Body of pancreas (tissue), 4 donors: ENCODE measurements at regions not wholly inside any gene's neighbourhood (a gene's known extent, or its start where the extent isn't known, plus 50 kb on each side); places are given as distances from the start of the nearest gene placed in this dataset.

ENCODE experiments used
- ATAC-seq: fragments of 150-250 bp; one replicate; pipeline ENCODE4 v1.9.1; 2016
- DNase-seq, 4 donors: peaks; one replicate each; pipeline ENCODE4 v3.0.0-alpha.2; 2019
- H3K27ac ChIP-seq, 4 donors: fragments of 200-600 bp; sonication (generic); 1 replicate in 3 of 4; 2 replicates in 1 of 4; pipeline versions ENCODE4 v1.5.1 to v1.6.1; 2016 to 2019; ENCODE audit warnings: mild to moderate bottlenecking in 1 of 4, mixed read lengths in 1 of 4, moderate library complexity in 1 of 4
- H3K27me3 ChIP-seq, 2 donors: fragments of 200-600 bp; sonication (generic); one replicate each; pipeline ENCODE4 v1.6.0; 2016; ENCODE audit warnings: mild to moderate bottlenecking in 1 of 2
- H3K36me3 ChIP-seq, 2 donors: fragments of 200-600 bp; sonication (generic); replicated peaks in 1 of 2; 2 replicates each; pipeline ENCODE4 v1.5.1; 2016; ENCODE audit warnings: low read depth in 2 of 2; ENCODE audit not compliant: insufficient read depth in 1 of 2
- H3K4me1 ChIP-seq: fragments of 200-600 bp; sonication (generic); one replicate; pipeline ENCODE4 v1.6.0; 2016
- H3K4me3 ChIP-seq, 2 donors: fragments of 200-600 bp; sonication (generic); 1 replicate in 1 of 2; 2 replicates in 1 of 2; pipeline ENCODE4 v1.5.1; 2016 to 2019
- H3K9me3 ChIP-seq, 3 donors: fragments of 200-600 bp; sonication (generic); 1 replicate in 2 of 3; 2 replicates in 1 of 3; pipeline ENCODE4 v1.5.1; 2016
- POLR2A ChIP-seq, 3 donors: fragments of 450-650 bp; IDR thresholded peaks; one replicate each; pipeline ENCODE4 v1.6.1; 2016; ENCODE audit warnings: antibody characterized with exemption in 3 of 3, mild to moderate bottlenecking in 2 of 3
- whole genome bisulfite sequencing, 2 donors: methylation state at CpG; one replicate each; pipeline ENCODE4 v1.1.5; 2017; 5-methylcytosine and 5-hydroxymethylcytosine counted together
- intact Hi-C: fragments of 100-400 bp; cut with DNase I; formaldehyde crosslinking; loops from one replicate; pipeline ENCODE4 v1.15.1; 2023
- TF ChIP-seq, protein P1 (sequence below), 7 experiments: fragments of 450-650 bp in 4 of 7; fragments of 200-600 bp in 3 of 7; sonication (generic) in 3 of 7; IDR thresholded peaks; one replicate each; pipeline ENCODE4 v1.5.1; 2016 to 2019; ENCODE audit warnings: antibody characterized with exemption in 7 of 7

DNA sequence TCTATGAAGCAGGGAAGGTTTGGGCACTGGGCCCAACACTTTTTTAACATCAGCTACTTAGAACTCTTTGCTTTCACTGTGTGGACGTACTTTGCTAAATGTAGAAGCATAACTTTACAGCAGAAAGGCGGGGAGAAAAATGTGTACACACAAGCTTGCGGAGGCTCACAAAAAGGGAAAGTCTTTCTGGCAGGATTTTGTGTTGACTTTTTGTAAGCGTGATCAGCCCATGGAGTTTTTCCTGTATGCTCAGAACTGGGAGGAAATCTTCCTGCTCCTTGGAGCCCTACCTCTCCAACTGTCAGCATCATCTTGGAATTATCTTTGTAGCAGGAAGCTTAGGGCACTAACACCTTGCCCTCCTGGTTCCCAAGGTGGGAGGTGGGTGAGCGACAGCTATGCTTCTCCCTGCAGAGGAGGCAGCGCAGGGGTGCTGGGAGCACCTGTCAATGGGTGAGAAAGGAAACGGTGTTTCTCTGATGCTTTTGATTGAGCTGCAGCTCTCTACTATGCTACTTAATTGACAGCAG, 321.9 kb downstream of the GADD45G start:
- Histone ChIP-seq H3K27ac (peak overlapping the region in 1 of 4 donors; percentile 19), H3K9me3 (no peaks in the 10 kb centered on the region), H3K27me3 (no peaks in the 10 kb centered on the region), H3K4me3 (no peak overlapping the region), H3K4me1 (peaks cover 24% of the 10 kb centered on the region), H3K36me3 (no peaks in the 10 kb centered on the region)
- no peak for TF ChIP-seq POLR2A (IDR thresholded peaks at IDR 0.05)
- intact Hi-C loops: no loop called here
- 23 to 38% methylated on average over 6 to 7 of the region's 7 CpGs for WGBS, 2 donors
- ATAC-seq (no peak), DNase-seq (no peak)

DNA sequence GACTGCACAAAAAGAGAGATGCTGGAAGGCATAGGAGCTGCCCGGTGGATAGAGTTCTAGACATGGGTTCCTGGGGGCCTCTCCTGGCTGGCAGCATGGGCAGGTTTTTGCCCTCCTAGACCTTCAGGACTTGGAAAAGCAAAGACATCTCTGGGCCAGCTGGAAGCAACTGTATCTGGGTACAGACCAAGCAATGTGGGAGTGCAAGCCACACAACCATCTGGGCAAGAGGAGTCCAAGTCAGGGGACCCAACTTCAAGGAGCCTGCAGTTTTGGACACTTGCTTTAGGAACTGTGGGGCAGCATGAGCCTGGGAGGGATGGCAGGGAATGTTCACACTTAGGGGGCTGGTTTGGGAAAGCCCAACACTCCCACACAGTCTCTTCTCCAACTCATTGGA, 323.3 kb downstream of the GADD45G start:
- intact Hi-C loops: no loop called here
- 95 to 100% methylated on average over 1 of the region's 1 CpG for WGBS, 2 donors
- Histone ChIP-seq H3K4me1 (peaks cover 24% of the 10 kb centered on the region), H3K27ac (no peak overlapping the region), H3K36me3 (no peaks in the 10 kb centered on the region), H3K27me3 (no peaks in the 10 kb centered on the region), H3K9me3 (no peaks in the 10 kb centered on the region), H3K4me3 (no peak overlapping the region)
- TF ChIP-seq, protein P1, sequence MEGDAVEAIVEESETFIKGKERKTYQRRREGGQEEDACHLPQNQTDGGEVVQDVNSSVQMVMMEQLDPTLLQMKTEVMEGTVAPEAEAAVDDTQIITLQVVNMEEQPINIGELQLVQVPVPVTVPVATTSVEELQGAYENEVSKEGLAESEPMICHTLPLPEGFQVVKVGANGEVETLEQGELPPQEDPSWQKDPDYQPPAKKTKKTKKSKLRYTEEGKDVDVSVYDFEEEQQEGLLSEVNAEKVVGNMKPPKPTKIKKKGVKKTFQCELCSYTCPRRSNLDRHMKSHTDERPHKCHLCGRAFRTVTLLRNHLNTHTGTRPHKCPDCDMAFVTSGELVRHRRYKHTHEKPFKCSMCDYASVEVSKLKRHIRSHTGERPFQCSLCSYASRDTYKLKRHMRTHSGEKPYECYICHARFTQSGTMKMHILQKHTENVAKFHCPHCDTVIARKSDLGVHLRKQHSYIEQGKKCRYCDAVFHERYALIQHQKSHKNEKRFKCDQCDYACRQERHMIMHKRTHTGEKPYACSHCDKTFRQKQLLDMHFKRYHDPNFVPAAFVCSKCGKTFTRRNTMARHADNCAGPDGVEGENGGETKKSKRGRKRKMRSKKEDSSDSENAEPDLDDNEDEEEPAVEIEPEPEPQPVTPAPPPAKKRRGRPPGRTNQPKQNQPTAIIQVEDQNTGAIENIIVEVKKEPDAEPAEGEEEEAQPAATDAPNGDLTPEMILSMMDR (IDR thresholded peaks at IDR 0.05): no peak
- TF ChIP-seq POLR2A (IDR thresholded peaks at IDR 0.05): no peak
- ATAC-seq: no peak
- no peak for DNase-seq

DNA sequence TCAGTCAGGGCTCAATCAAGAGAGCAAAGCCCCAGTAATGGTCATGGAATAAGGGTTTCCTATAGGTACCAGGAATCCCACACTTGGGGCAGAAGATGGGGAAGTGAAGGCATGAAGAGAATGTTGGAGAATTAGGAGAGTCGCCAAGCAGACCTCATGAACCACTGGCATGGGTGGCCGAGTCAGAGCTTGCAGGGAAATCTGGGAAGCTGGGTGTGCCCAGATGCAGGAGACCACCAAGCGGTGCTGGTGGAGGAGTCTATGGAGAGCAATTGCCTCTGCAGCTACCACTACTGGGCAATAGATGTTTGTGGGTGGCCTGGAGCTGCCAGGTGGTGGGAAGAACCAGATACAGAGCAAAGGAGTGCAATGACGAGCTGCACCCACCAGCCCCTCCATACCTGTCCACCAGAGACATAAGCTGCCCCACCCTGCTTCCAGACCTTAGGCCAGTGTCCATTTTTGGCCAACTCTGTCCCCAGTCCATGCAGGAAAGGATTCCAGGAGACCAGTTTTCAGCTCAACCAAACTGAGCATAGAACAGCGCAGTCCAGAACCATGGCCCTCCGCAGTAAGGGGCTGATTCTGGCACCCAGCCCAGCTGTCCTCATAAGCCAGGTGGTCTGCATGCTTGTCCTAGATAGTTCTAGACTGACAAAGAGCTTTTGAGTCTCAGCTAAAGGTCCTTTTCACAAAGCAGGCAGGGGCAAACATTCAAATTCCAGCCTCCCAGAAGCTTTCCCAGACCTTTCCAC, 323.9 kb downstream of the GADD45G start:
- DNase-seq (no peak), ATAC-seq (no peak)
- H3K27ac ChIP-seq: no peak overlapping the region
- H3K4me3 ChIP-seq: no peak overlapping the region
- H3K36me3 ChIP-seq: no peaks in the 10 kb centered on the region
- peaks cover 22% of the 10 kb centered on the region for H3K4me1 ChIP-seq
- H3K27me3 ChIP-seq: no peaks in the 10 kb centered on the region
- TF ChIP-seq, protein P1 (IDR thresholded peaks at IDR 0.05): no peak
- TF ChIP-seq POLR2A (IDR thresholded peaks at IDR 0.05): no peak
- no peaks in the 10 kb centered on the region for H3K9me3 ChIP-seq
- intact Hi-C loops: no loop called here
- 92 to 95% methylated on average over 5 to 6 of the region's 6 CpGs for WGBS, 2 donors

DNA sequence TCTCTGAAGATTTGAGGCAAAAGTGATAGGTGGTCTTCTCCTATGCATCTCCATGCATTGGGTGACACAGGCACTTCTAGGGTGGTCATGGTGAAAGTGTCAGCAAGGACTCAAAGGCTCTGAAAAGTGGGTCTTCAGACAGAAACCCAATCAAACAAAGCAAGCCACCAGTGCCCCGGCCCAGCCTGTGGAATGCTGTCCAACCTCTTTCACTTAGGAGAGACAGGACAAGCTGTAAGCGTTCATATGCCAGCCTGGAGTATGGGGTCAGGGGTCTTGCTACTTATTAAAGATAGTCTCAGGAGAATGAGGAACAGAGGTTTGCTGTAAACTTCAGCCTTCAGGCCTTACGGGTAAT, 324.5 kb downstream of the GADD45G start:
- intact Hi-C loops: no loop called here
- ATAC-seq: no peak
- Histone ChIP-seq H3K4me1 (peaks cover 16% of the 10 kb centered on the region), H3K27me3 (no peaks in the 10 kb centered on the region), H3K27ac (no peak overlapping the region), H3K36me3 (no peaks in the 10 kb centered on the region), H3K9me3 (no peaks in the 10 kb centered on the region), H3K4me3 (no peak overlapping the region)
- WGBS, 2 donors: 72 to 76% methylated on average over 3 of the region's 3 CpGs
- TF ChIP-seq, protein P1 (IDR thresholded peaks at IDR 0.05): no peak
- TF ChIP-seq POLR2A (IDR thresholded peaks at IDR 0.05): no peak
- no peak for DNase-seq

DNA sequence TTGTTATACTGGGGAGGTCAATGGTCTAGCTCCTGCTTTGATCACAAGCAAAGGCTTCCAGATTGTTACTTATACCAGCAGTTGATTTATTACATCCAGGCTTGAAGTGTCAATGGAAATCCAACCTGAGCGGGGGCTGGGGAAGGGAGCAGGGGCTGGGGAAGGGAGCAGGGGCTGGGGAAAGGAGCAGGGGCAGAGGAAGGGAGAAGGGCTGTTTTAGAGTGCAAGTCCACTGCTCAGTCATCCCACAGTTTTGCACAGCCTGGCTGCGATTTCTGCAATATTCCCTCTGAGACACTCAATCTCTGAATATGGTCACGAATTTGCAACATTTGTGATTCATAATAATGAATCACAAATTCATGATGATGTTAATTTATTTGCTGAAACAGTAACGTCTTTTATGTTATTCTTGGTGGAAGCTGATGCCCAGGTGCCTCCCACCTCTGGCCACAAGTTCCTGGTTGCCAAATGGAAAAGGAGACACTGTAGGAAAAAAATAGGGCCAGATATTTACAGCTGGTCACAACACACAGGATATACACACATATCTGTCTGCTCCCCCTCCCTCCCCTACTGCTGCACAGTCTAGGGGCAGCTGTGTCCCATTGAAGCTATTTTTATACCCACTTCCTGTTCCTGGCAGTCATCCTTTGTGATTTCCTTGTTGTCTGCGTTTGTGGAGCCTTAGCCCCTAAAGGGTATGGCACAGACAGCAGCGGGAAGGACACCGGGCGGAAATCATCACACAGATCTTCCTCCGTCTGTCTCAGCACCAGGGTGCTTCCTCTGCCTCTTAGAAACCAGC, 325.1 kb downstream of the GADD45G start:
- H3K4me3 ChIP-seq: no peak overlapping the region
- TF ChIP-seq POLR2A (IDR thresholded peaks at IDR 0.05): no peak
- TF ChIP-seq, protein P1 (IDR thresholded peaks at IDR 0.05): no peak
- no peaks in the 10 kb centered on the region for H3K36me3 ChIP-seq
- no peak overlapping the region for H3K27ac ChIP-seq
- DNase-seq (peak in 1 of 4 donors; percentile 12), ATAC-seq (no peak)
- H3K9me3 ChIP-seq: no peaks in the 10 kb centered on the region
- intact Hi-C loops: no loop called here
- H3K27me3 ChIP-seq: no peaks in the 10 kb centered on the region
- 62 to 77% methylated on average over 9 of the region's 9 CpGs for WGBS, 2 donors
- peaks cover 13% of the 10 kb centered on the region for H3K4me1 ChIP-seq
